Prostate gland (tissue), 2 donors: ENCODE measurements at regions not wholly inside any gene's neighbourhood (a gene's known extent, or its start where the extent isn't known, plus 50 kb on each side); places are given as distances from the start of the nearest gene placed in this dataset.
"Not testable (repeated sequence)": the region's sequence is repeated elsewhere in the genome, so short reads cannot be mapped to it uniquely, and the experiment has no call there.

Experiments used
- CTCF ChIP-seq, 4 experiments: fragments of 200-600 bp in 2 of 4; fragments of 450-650 bp in 2 of 4; sonication (generic) in 2 of 4; IDR thresholded peaks; 1 replicate in 3 of 4; 2 replicates in 1 of 4; pipeline ENCODE4 v1.5.1; 2016 to 2019; ENCODE audit warnings: antibody characterized with exemption in 4 of 4, mild to moderate bottlenecking in 2 of 4, moderate library complexity in 2 of 4
- POLR2A ChIP-seq: fragments of 450-650 bp; IDR thresholded peaks from one replicate; pipeline ENCODE4 v1.6.1; 2016; ENCODE audit warnings: antibody characterized with exemption, mild to moderate bottlenecking

- not testable (repeated sequence) for TF ChIP-seq POLR2A; CTCF (IDR thresholded peaks at IDR 0.05)
Observed at GRCh38 chr18:14987960-14988710, 240.2 kb downstream of the ANKRD30B start.
